HG02763 (cell line): ENCODE measurements at regions not wholly inside any gene's neighbourhood (a gene's known extent, or its start where the extent isn't known, plus 50 kb on each side); places are given as distances from the start of the nearest gene placed in this dataset.

ENCODE experiments used
- ATAC-seq: cut with Tn5 transposase; IDR thresholded peaks from one replicate; pipeline ENCODE4 v1.9.1; 2021; ENCODE audit warnings: mild to moderate bottlenecking, moderate library complexity; ENCODE audit not compliant: unreplicated experiment

- no peak for ATAC-seq
Observed at GRCh38 chr20:48468571-48468970, 359.2 kb downstream of the PREX1 start.

- ATAC-seq: no peak
Observed at GRCh38 chr20:48467622-48468021, 360.2 kb downstream of the PREX1 start.

GRCh38 chr20:48465271-48465670 lies 362.5 kb downstream of the PREX1 start:
- ATAC-seq: no peak

GRCh38 chr20:48463916-48464315 lies 363.9 kb downstream of the PREX1 start:
- ATAC-seq: no peak

GRCh38 chr20:48463096-48463720 lies 364.6 kb downstream of the PREX1 start:
- ATAC-seq: no peak

- ATAC-seq: no peak
Observed at GRCh38 chr20:48461735-48462119, 366.1 kb downstream of the PREX1 start.

GRCh38 chr20:48461091-48461734 lies 366.6 kb downstream of the PREX1 start:
- ATAC-seq: no peak

- no peak for ATAC-seq
Observed at GRCh38 chr20:48460681-48461080, 367.1 kb downstream of the PREX1 start.

GRCh38 chr20:48459722-48460395 lies 367.9 kb downstream of the PREX1 start:
- ATAC-seq: no peak

GRCh38 chr20:48458601-48459385 lies 369.0 kb downstream of the PREX1 start:
- ATAC-seq: no peak

GRCh38 chr20:48458003-48458377 lies 369.8 kb downstream of the PREX1 start:
- no peak for ATAC-seq

- no peak for ATAC-seq
Observed at GRCh38 chr20:48457193-48458002, 370.4 kb downstream of the PREX1 start.

GRCh38 chr20:48456366-48457192 lies 371.2 kb downstream of the PREX1 start:
- ATAC-seq: no peak

GRCh38 chr20:48455651-48456365 lies 372.0 kb downstream of the PREX1 start:
- ATAC-seq: no peak

GRCh38 chr20:48454671-48455490 lies 372.9 kb downstream of the PREX1 start:
- no peak for ATAC-seq

GRCh38 chr20:48453477-48454093 lies 374.2 kb downstream of the PREX1 start:
- no peak for ATAC-seq

GRCh38 chr20:48451401-48451800 lies 376.4 kb downstream of the PREX1 start:
- ATAC-seq: no peak
